GM19395 (cell line): ENCODE measurements at regions not wholly inside any gene's neighbourhood (a gene's known extent, or its start where the extent isn't known, plus 50 kb on each side); places are given as distances from the start of the nearest gene placed in this dataset.
A peak's percentile ranks its signal among the peaks of the same experiment; 100 is the strongest.
"Not testable (repeated sequence)": the region's sequence is repeated elsewhere in the genome, so short reads cannot be mapped to it uniquely, and the experiment has no call there.

Experiments used
- ATAC-seq: cut with Tn5 transposase; IDR thresholded peaks from one replicate; pipeline ENCODE4 v1.9.1; 2021; ENCODE audit warnings: mild to moderate bottlenecking, moderate library complexity; ENCODE audit not compliant: unreplicated experiment

DNA sequence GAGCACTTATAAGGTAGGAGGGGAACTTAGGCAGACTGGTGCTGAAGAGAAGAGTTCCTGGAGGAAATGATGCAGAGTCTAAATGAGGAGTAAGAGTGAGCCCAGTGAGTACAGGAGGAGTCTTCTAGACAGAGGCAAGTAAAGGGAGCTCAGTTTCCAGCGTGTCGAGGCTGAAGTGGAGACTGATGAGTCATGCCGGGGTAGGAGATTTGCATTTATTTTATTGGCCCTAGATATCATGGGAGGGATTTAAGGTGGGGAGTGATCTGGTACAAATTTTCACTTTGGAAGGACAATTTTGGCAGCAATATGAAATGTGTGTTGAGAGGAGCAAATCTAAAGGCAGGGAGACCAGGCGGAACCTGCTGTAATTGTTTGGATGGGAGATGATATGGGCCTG is 157.5 kb downstream of the TTC8 start:
- no peak for ATAC-seq

- ATAC-seq, result no peak
Observed at GRCh38 chr14:88983755-88984154, 159.3 kb downstream of the TTC8 start.

DNA sequence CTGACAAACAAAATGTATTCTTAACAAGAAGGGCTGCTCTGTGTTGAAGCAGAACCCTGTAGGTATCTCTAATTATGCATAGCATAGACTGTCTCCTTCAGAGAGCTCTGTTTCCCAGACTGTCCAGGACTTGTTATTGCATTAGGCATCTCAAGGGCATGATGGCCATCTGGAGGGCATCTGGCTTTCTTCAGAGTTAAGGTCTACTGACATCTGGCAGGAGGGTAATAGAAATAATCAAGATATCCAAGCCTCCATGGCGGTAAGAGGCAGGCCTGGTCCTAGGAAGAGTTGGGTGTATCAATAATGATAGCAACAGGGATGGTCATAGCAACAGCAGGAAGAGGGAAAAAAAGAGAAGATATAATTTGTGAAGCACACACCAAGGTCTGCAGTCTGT is 161.2 kb downstream of the TTC8 start:
- ATAC-seq, result no peak

GRCh38 chr14:88986146-88986841 is 161.8 kb downstream of the TTC8 start:
- no peak for ATAC-seq

DNA sequence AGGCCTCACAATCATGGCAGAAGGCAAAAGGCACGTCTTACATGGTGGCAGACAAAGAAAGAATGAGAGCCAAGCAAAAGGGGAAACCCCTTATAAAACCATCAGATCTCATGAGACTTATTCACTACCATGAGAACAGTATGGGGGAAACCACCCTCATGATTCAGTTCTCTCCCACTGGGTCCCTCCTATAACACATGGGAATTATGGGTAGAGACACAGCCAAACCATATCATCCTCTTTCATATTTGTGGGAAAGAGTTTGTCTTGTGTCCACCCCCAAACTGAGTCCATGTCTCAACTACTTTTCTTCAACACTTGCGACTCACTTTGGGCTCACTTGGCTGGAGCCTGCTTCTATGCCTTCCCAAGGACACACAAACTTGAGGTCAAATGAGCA is 162.5 kb downstream of the TTC8 start:
- not testable (repeated sequence) for ATAC-seq

GRCh38 chr14:88987516-88987915 is 163.1 kb downstream of the TTC8 start:
- no peak for ATAC-seq

- no peak for ATAC-seq
Observed at GRCh38 chr14:88989911-88990310, 165.5 kb downstream of the TTC8 start.

DNA sequence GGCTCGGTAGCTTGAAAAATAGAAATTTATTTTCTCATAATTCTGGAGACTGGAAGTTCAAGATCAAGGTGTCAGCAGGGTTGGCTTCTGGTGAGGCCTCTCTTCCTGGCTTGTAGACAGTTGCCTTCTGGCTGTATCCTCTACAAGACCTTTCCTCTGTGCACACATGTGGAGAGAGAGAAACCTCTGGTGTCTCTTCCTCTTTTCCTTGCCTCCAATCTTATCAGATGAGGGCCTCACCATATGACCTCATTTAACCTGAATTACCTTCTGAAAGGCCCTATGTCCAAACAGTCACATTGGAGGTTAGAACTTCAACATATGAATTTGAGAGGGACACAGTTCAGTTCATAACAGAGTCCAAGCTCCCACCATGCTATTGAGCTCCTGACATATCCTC is 166.4 kb downstream of the TTC8 start:
- no peak for ATAC-seq

DNA sequence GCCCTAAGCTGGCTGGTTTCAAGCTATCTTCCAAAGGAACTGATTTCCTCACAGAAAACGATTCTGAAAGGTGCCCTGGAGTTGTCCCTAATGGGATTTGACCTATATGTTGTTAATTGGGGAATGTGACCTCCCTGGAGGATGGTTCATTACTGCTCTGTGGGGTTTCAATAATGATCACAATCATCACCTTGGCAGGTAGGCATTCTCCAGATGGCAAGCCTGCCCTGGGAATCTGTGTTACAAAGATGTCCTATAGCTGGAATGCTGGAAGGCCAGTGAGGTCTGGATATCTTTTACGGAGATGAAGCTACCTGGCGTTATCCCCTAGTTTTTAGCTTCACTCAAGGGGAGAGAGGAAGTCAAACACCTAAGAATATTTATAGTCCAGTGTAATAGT is 167.6 kb downstream of the TTC8 start:
- no peak for ATAC-seq

- no peak for ATAC-seq
Observed at GRCh38 chr14:88993946-88994345, 169.5 kb downstream of the TTC8 start.

- no peak for ATAC-seq
Observed at GRCh38 chr14:88995437-88996198, 171.2 kb downstream of the TTC8 start.

DNA sequence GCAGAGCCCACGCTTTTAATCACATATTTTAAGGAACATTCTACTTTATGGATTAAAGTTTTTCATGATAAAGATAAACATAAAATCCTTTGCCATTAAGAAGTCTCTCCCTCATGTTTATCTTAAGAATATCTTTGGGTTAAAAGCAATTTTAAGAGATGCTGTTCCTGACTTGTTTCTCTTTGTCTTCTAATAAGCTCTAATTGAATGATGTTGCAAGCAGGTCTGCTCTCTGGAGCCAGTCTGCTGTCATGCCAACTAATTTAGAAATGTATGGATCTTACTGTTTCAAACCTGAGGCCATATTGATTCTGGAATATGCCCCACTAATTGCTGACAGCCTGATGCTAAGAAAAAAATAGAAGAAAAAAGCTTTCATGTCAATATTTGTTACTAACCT is 173.6 kb downstream of the TTC8 start:
- ATAC-seq, result no peak

DNA sequence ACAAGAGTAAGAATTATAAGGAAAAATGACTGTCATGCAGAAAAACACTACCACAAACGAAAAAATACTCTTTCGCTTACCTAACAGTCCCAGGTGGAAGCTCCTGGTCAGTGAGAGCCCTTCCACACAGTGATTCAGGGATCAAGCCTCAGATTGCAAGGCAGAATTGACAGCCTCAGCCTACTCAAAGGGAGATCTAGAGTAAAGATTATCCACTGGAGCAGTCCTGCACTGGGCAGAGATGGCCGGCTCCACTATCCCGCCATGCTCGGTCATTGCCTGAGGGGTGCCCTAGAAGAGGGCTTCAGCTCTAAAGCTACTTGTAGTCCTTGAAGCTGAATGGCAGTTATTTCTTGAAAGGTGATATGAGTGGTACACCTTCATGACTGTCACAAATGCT is 174.7 kb downstream of the TTC8 start:
- no peak for ATAC-seq

DNA sequence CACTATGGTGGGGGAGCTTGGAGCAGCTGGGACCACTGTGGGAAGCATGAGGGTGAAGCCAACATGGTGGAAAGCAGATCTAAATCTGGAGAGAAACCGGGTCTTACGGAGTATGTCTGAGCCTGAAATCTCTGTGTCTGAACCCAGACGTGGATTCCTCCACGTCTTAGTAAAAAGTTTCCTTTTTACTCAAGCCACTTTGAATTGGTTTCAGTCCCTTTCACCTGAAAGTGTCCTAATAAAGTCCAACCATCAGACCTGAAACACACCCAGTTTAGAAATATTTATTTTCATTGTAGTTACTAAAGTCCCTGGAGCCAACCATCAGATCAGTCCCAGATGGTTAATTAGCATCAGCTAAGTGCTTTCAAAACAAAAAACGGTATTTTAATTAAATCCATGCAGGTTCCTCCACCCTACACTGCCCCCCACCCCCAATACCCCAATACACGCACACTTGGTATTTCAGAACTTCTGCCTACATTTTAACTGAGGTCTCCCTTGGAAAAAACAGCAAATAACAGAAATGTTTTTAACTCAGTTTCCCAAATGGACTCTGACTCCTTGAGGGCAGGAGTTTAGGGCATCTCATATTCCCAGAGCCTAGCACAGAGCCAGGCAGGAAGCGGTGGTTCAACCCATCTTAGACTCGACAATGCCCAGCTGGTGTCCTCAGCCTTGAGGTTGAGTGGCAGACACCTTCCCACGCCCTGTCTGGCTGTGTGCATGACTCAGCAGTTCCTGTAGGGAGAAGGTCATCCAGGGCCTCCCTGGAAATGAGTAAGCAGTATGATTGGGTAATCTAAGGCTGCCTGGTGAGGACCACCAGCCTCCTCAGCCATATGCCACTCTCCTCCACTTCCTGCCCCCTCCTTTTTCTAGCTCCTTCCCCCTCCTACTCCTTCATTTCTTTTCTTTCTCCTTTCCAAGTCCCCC is 175.8 kb downstream of the TTC8 start:
- ATAC-seq, result peak; percentile 58

DNA sequence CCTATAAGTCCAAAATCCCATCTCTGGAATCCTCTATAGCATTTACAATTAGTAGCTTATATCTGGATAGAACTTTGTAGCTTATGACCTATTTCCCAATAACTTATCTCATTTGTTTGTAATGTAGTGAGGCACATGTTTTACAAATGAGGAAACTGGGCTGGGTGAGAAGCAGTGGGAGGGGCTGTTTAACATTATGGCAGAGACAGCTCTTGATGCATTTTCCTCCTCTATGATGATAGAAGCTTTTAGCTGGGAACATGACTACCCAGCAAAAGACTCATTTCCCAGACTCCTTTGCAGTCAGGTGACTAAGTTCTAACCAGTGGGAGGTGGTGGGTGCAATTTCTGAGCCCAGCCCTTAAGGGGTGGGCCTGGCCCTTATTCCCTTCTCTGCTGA is 179.7 kb downstream of the TTC8 start:
- ATAC-seq, result no peak

DNA sequence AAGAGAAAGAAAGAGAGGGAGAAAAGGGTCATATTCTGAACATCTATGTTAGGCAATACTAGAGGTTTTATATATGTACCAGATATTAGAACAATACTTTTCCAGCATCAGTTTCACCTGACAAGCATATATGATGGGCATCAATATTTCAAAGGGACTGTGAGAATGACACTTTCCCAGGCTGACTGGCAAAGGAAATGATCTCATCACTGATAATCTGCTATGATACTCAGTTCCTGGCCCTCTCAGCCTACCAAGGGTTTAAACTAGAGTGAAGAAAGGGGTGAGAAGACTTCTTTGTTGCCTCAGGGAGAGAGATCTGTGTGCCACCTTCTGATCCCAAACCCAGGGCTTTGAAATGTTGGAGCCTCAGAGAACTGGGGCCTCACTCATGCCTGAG is 183.5 kb downstream of the TTC8 start:
- ATAC-seq, result no peak

GRCh38 chr14:89011355-89012281 is 187.2 kb downstream of the TTC8 start:
- ATAC-seq, result no peak

DNA sequence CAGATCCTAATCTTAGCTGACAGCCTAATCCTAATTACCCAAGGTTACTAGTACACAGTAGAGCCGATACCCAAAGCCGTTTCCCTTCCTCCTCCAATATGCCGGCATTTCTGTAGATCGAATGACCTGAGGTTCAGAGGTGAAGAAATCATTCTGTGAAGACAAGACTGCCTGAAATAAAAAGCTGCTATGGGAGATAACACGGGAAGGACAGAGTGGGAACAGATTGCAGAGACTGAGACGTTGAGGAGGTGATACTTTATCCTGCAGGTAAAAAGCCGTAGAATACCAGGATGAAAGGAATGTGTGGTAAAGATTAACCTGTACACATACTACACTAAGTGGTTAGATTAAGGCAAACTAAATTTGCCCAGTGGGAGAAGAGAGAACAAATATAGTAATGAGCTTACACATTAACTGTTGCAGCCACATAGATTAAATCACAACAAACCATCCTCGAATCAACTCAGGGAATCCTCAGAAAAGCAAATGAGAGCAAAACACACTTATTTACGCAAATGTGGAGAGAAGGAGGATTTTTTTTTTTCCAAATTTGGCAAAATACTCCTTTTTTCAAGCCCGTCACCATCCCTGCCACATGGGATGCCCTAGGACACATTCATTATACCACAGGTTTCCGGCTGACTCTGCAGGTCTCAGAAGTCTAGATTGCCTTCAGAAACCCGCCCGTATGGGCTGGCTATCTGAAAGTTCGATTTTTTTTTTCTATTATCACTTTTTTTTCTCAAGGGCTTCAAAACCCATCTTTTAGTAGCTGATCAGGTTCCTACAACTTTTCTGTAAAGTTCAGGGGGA is 188.0 kb downstream of the TTC8 start:
- ATAC-seq, result no peak

DNA sequence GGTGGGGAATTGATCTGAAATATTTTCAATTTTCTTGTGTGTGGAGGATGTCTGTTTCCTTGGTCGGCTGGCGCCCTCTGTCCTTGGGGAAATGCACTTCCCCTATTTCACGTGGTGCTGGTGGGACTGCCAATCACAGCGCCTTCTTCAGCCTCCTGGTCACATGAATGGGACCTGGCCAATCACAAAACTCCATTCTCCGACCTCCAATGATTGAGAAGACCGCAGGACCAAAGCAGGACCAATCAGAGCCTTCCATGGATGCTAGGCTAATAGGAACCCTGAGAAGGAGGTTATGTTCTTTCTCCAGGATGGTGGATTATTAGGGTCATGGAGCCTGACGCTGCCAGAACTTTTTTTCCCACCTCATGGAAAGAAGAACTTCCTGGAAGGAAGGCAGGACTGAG is 188.7 kb downstream of the TTC8 start:
- no peak for ATAC-seq
